GM21381 (cell line): ENCODE measurements at regions not wholly inside any gene's neighbourhood (a gene's known extent, or its start where the extent isn't known, plus 50 kb on each side); places are given as distances from the start of the nearest gene placed in this dataset.
"Not testable (repeated sequence)": the region's sequence is repeated elsewhere in the genome, so short reads cannot be mapped to it uniquely, and the experiment has no call there.

ENCODE experiments used
- ATAC-seq: cut with Tn5 transposase; IDR thresholded peaks from one replicate; pipeline ENCODE4 v1.9.1; 2021; ENCODE audit warnings: mild to moderate bottlenecking, moderate library complexity; ENCODE audit not compliant: unreplicated experiment

DNA sequence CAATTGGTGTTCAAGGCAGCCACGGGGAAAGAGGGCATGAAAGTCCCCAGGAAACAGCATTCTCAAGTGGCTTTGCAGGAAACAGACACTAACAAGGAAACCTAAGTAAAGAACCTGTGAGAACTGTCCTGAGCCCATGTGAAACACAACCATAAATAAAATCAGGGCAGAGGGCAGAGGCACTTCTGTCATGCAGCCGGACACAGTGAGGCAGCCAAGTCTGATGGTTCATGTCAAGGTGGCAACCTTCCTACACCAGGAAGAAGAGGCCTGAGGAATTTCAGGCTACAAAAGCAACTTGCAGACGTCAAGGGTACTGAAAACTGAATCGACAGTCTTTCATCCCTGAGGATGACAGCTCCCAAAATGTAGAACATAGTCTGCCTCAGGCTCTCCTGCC, 458.2 kb upstream of the NPVF start:
- ATAC-seq: no peak

DNA sequence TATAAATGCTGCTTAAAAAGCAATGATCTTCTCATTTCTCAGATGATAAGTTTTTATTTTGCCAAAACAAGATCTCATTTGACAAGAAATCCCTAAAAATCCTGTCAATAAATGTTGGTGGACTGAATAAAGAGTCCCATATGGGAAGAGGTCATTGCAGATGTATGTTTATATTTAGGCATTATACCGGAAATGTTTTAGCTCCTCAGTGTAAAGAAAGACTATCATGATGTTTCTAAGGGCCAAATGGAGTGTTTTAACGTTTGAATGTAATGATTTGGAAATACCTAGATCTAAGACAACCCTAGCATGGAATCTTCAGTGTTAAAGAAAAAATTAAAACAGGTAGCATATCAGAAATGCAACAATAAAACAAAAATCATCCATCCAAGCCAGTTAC, 457.8 kb upstream of the NFE2L3 start:
- ATAC-seq: no peak

DNA sequence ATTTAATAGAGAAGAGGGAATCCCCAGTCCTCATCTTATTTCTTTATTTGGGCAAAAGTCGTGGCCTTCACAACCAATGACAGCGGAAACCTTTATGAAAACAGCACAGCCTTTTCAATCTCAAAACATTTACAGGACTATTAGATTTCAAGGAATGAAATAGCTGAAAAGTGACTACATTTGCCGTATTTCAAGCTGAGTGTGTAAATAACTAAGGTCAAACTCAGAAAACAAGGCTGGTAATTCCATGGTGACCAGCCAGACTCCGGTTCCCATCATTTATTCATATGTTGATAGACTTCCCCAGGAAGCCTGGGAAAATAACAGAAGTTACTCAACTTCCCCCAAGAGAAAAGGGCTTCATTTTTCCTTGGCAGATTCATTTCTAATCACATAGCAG, 457.3 kb upstream of the NFE2L3 start:
- ATAC-seq: no peak

DNA sequence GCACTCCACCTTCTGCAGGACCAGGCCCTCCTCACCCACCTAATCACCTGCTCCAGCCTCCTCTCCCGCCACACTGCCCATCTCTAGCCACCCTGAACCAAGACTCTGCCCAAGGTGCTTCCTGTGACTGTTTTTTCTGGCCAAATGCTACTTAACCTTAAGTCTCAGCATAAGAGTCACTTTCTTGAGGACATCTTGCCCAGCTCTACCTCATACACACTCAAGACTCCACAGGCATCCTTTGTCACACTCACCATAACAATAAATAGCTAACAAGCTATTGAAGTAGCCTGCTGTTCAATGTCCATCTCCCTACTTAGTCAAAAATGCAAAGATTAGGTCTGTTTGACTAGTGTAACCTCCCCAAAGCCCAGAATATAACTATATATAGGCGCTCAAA, 455.4 kb upstream of the NFE2L3 start:
- no peak for ATAC-seq

DNA sequence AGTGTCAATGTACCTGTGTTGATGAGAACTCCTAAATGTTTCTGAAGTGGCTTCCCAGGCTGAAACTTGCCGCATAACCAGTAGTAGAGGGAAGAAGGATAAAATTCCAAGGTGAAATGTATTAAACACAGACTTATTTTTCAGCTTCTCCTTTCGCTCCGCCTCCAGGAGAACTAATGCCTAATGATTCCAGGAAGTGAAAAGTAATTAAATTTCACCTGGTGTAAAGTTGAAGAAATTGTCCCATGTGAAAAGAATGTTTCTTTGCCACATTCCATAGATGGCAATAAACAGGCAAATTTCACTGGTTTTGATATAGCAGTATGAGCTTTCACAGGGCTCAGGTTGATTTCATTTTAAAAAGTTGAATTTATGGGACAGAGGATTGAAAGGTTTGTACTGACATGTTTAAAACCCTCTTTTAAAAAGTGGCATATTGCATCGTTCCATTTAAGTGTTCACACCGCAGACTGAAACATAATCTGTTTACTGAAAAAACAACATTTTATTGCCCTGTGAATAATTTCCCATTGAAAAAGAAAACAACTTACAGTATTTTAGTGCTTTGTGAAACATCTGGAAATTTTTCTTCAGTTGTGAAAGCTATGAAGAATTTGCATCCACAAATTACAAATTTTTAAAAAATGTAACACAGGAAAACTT, 453.4 kb upstream of the NFE2L3 start:
- ATAC-seq: no peak

DNA sequence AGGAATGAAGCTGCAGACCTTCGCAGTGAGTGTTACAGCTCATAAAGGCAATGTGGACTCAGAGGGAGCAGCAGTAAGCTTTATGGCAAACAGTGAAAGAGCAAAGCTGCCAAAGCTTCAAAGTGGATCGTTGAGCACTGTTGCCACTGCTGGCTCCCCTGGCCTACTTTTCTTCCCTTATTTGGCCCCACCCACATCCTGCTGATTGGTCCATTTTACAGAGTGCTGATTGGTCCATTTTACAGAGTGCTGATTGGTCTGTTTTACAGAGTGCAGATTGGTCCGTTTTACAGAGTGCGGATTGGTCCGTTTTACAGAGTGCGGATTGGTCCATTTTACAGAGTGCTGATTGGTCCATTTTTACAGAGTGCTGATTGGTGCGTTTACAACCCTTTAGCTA, 451.9 kb upstream of the NFE2L3 start:
- ATAC-seq: not testable (repeated sequence)

DNA sequence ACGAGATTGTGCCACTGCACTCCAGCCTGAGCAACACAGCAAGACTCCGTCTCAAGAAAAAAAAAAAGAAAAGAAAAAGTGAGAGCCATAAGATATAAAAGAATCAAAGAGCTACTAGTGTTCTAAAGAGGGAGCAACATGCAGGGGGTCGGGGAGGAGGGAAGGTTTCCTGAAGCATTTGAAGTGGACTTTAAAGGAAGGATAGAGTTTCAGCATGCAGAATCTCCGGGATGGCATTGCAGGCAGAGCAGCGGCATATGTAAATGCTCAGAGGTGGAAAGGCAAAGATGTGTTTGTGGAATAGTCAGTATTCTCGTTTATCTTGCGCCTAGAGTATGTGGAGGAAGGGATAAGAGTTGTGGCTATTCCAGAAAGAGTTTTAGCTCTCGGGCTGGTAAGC, 447.6 kb upstream of the NFE2L3 start:
- ATAC-seq: no peak

DNA sequence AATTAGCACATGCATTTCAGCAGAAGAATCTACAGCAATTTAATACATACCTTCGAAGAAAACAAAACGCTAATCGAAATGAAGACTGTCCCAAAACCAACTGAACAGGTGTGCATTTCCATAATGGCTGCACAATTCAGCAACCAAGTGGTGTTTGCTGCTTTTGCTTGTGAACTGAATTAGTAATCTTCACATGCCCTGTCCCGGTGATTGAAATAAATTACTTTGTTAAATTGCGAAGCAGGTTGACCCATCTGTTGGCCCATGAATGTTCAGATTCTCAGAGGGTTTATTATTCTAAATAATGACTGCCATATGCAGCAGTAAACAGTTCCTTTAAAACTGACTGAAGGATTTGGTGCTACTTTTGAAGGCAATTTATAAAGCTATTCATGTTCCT, 445.2 kb upstream of the NFE2L3 start:
- no peak for ATAC-seq

DNA sequence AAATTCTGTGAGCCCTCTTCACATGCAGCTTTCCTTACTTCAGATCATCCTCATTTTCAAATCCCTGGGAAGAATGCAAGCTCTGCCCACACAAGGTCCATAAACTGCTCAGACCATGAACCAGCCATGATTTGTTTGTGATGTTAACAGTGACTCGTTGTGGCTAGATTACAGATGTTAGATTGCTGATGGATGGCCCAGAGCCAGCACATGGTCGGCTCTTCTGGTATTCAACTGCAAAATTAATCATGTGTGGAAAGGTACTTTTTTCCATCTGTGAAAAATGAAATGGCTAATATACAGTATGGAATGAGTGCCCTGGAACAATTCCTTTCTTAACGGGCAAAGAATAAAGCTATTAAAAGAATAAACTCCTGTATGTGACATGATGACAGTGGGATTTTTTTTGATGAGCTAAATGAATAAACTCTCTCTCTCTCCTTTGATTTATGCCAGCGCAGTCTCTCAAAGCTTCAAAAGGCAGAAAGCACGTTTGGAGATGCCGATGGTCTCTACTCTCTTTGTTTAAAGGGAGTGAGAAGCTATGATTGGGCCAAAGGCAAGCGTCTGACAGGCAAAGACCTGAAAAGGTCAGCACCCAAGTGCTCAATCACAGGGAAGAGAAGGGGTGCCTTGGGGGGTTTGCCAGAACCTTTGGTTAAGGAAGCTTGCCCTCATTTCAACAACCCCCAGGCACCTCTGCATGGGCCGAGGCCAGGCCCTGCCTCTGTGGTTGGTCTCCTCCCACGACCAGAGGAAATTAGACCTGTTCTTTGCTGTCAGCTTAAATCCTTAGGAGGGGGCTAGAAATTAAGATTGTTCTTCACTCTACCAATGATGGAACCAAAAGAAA, 444.0 kb upstream of the NFE2L3 start:
- ATAC-seq: no peak

DNA sequence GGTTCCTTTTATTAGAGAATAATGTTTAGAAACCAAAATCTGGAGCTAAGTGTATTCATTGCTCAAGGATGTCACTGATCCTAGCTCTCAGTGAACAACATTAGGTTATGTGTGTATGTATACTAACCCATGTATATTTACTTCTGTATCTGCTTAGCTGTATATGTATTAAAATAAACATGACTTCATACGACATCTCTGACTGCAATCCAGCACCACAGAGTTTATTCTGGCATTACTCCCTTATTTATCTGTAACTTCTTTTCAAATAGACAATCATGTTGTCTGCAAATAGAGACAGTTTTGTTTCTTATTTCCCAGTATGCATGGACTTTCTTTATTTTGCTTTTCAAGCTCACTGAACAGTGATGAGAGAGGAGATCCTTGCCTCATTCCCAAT, 441.0 kb upstream of the NFE2L3 start:
- no peak for ATAC-seq

DNA sequence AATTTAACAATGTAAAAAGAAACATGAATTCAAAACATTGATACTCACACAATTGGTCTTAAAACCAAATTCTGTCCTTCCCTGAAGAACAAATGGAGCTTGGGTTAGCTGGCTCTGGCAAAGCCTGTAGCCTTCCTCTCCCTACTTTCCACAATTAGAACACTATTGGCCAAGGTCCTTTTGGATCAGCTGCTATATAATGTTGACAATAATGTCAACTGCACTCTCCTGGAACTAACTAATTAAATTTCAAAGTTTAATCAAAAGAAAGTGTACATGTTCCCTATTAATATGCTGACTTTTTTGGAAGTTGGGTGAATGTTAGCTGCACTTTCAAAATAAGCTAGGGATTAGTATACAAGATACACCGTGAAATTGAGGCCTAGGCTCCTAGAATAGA, 440.1 kb upstream of the NFE2L3 start:
- no peak for ATAC-seq

DNA sequence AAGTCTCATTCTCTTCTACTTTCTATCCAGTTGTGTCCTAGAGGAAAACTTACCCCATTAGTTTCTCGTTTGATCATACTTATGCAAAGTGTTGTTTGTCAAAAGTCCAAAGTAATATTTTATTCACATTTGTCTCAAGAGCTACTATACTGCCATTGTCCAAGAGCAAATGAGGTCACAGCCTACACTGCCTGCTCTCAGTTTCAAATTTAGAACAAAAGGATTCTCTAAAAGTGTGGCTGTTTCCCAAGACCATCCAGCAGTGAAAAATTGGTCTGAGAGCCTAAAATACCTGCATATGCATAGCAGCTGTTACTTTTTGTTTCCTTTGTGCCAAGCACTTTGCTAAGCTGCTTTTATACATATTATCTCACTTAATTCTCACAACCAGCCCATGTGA, 439.5 kb upstream of the NFE2L3 start:
- ATAC-seq: no peak

DNA sequence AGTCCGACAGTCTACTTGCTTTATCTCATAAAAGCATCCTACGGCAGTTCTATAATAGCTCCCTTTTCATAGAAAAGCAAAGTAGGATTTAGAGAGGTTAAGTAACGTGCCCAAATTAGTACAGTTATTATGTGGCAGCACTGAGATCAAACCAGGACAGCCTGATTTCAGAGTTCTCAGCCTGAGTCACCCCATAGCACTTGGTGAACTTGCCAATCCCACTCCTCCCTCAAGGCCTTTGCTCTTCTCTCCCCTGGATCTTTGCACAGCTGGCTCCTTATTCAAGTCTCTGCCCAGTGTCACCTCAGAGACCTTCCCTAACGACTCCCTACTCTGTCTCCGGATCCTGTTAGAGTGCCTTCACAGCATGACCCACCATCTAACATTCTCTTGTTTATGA, 438.0 kb upstream of the NFE2L3 start:
- ATAC-seq: no peak

DNA sequence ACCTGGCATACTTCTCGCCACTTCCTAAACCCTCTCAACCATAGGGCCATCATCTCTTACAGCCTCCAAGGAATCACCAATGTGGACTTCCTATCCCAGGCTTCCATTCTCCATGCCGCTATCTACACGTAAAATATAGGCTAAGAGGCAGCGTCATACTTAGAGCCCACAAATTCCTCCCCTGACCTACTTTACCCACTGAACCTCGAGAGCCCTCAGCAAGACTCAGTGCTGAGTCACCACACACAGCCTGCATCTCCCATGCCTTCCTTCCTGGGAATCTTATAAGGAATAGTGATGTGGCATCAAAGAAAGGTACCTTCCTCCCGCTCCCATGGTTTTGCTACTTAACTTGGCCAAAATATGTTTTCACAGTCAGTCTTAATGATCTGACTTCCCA, 435.6 kb upstream of the NFE2L3 start:
- ATAC-seq: no peak

DNA sequence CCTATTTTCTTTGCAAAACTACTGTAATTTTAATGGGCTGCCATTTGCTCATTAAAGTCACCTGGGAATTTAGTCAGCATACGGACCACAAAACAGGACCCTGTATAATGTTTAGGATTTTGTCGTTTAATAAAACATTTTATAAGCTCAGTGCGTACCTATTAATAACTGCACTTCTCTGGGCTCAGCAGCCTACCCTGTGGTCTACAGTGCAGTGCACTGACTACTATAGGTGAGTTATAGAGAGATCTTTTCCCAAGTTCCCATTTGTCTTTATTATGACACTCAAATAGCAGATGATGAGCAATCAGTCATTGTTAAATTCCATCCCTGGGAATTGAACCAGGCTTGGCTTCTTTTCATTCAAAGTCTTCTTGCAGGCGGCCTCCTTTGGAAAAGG, 433.4 kb upstream of the NFE2L3 start:
- no peak for ATAC-seq

DNA sequence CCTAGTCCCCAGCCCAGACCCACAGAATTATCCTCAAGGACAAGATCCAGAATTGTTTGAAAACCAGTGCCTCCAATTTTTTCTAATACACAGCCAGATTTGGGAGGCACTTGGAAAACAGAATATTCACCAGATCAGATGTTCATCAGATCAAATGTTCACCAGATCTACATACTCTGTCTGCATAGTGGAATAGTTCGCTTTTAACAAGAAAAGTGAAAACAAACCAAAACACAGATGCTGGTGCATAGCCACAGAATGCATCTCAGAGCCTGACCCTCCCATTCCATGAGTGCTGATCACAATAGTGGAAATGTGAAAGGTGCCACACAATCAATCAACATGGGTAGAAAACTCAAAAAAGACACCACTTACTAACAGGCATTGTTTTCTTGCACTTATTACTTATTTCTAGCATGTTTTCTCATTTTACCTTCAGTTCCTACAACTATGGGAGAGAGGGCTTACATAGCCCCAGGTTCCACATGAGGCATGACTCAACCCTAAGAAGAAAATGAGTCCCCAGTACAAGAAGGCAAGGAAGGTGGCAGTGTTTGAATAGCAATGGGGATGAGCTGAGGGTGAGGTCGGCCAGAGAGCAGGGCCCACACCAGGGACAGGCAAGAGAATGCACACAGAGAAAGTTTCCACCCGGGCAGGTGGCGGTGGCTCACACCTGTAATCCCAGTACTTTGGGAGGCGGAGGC, 432.7 kb upstream of the NFE2L3 start:
- ATAC-seq: no peak

DNA sequence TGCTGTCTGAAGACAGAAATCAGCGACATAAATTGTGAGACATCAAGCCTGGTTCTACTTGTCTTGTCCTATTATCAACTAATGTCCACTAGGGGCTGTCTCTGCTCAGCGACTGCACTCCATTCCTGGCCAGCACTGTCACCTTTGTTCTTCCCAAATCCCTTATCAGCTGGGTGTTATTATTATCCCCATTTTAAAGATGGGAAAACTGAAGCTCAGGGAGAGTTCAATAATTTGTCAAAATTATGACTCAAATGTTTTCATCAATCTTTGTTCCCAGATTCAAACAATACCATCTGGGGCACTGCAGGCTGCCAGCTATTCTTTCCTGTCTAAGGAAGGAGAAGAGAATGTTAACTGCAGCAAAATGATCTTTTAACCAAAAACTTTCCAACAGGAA, 431.6 kb upstream of the NFE2L3 start:
- ATAC-seq: no peak

DNA sequence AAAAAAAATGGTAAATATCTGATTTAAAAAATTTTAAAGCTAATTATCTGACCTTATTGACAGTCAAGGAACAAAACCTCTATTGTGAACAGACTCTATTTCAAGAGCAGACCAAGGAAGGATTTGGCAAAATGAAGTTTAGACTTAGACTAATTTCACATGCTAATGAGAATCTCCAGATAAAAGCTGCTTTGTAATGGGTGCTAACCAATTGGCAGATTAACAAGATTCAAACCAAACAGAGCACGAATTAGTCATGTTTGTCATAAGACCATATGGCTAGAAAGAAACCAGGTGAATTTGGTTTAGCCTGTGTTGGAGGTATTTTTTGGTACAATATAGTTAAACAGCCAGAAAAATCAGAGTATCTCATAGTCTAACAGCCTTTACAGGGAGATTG, 429.1 kb upstream of the NFE2L3 start:
- ATAC-seq: no peak

DNA sequence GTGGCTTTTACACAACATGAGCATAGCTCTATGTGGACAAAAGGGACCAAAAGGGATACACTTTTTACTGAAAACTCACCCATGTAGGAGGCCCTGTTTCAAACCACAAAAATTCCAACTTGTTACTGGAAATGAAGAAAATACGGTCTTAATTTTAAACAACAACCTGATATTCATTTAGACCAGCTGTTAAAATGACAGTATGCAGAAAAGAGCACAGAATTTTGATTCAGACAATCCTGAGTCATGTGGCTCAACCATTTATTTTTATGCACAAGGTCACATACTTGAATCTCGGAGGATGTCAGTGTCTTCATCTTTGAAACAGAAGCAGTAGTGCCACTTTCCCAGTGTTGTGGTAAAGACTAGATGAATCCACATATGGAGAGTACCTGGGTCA, 426.5 kb upstream of the NFE2L3 start:
- ATAC-seq: no peak

DNA sequence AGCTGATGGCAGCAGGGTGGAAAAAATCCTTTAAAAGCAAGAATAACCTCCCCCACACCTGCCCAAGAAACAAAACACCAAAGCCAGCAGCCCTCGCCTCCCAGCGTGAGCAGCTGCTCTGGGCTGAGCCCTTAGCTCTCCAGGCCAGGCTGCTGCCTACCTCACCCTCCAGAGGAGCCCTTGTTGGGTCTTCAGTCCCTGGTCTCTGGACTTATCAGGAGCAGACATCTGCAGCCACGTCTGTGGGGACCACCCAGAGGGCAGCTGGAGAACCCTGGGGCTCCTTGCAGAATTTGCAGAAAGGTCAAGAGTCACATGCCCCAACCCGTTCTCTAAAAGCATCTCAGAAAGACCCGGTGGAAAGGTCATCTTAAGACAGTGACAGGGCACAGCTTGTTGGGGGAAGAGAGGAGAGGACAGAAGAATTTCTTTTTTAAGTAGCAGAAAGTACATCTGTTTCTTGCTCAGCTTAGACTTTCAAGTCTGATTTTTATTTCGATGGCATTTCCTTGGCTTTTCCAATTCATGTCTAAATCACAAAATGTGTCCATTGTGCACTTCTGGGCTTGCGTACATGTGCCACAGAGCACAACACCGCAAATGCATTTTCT, 425.7 kb upstream of the NFE2L3 start:
- no peak for ATAC-seq

DNA sequence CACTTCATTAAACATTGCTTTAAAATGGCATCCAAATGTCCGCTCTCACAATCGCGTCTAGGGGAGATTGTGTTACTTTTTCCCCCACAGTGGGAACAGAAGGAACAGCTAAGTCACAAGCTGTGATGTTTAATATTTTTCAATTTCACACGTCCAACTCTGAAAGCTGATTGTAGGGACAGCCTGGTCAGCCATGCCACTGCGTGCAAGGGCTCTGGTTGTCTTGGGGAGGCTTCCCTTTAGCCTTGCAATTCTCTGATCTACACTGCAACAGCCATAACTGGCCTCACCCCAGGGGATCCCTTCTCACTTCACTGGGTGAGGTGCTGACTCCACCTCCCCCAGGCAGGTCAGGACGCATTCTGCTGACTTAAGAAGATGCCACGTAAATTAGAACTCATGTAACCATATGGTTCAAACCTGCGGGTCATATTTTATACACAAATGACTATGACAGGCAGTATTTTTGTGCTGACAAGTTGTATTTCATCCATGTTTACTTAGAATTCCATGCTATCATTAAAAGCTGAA, 425.2 kb upstream of the NFE2L3 start:
- ATAC-seq: no peak
